AG09319 (cell line): ENCODE measurements at regions not wholly inside any gene's neighbourhood (a gene's known extent, or its start where the extent isn't known, plus 50 kb on each side); places are given as distances from the start of the nearest gene placed in this dataset.
A peak's percentile ranks its signal among the peaks of the same experiment; 100 is the strongest.

Experiments used
- DNase-seq: peaks from one replicate; pipeline ENCODE4 v3.0.0-alpha.2; 2010; ENCODE audit warnings: low read depth; ENCODE audit errors: extremely low read depth
- CTCF ChIP-seq: IDR thresholded peaks from 2 replicates; pipeline ENCODE4 v1.5.1; 2011; ENCODE audit warnings: low read depth, mild to moderate bottlenecking, inconsistent platforms, low read length, moderate library complexity

GRCh38 chr4:119684463-119684862 lies 55.9 kb upstream of the PDE5A start:
- no peak for TF ChIP-seq CTCF

GRCh38 chr4:119683518-119683917 lies 54.9 kb upstream of the PDE5A start:
- no peak for TF ChIP-seq CTCF
- DNase-seq: peak; percentile 31

More at GRCh38 chr4:119684463-119684862, 55.9 kb upstream of the PDE5A start:
- DNase-seq: no peak

- TF ChIP-seq CTCF: no peak
- DNase-seq: no peak
Measured at GRCh38 chr4:119682099-119682498, 53.5 kb upstream of the PDE5A start.

GRCh38 chr4:119679251-119679650 lies 50.6 kb upstream of the PDE5A start:
- DNase-seq: no peak

GRCh38 chr4:119678761-119679160 lies 50.2 kb upstream of the PDE5A start:
- TF ChIP-seq CTCF: no peak
- DNase-seq: no peak

More at GRCh38 chr4:119679251-119679650, 50.6 kb upstream of the PDE5A start:
- TF ChIP-seq CTCF: no peak
